NCI-H1436 (cell line): ENCODE measurements at regions not wholly inside any gene's neighbourhood (a gene's known extent, or its start where the extent isn't known, plus 50 kb on each side); places are given as distances from the start of the nearest gene placed in this dataset.
"Not testable (repeated sequence)": the region's sequence is repeated elsewhere in the genome, so short reads cannot be mapped to it uniquely, and the experiment has no call there.

Source experiments
- DNase-seq: peaks from one replicate; lab custom pipeline; 2025; lab: John Stamatoyannopoulos, UW

DNA sequence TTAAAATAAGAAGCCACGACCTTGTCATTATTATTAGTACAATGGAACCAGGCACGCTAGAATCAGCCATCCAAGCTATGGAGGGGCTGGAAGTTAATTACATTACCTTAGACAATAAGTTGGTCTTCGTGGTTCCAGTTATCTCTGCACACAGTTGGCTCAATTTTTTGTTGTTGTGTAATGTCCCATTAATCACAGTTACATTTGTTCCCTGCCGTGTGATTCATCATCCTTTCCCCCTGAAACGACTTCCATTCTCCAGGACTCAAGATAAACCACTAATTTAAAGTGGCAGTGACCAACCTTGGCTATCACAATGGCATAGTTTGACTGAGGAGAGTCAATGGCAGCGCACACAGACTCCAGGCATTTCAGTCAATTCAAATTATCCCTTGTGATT lies 905.0 kb downstream of the RAB28 start:
- DNase-seq: no peak

DNA sequence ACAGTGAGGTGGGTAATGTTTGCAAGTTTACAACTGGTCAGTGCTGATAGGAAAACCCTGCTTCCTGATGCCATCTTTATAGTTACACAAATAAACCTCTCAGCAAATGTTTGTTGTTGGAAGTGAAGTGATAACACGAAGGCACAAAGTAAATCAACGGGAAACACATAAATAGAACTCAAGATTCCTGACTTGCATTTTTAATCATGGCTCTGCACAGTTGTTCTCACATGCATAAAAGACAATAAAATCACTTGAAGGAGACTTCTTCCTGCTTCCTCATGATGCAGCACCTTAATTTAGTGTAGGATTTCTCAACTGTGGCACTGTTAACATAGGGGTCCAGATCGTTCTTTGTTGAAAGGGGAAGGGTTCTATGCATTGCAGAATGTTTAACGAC lies 907.7 kb downstream of the RAB28 start:
- DNase-seq: no peak

DNA sequence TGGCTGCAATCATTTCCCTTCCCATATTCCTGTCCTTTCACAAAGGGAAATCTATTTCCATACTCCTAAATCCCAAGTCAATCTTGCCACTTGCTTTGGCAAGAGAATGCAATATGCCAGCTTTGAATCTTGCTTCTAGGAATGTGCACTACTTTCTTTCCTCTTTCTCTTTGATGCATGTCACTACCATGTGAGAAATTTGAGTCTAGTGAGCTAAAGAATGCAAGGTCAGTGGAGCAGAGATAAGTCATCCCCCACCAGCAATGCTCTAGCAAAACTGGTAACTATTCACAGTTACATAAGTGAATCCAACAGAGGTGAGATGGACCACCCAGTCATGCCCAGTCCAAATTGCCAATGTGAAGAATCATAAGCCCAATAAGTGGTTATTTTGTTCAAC lies 910.4 kb downstream of the RAB28 start:
- DNase-seq: no peak

DNA sequence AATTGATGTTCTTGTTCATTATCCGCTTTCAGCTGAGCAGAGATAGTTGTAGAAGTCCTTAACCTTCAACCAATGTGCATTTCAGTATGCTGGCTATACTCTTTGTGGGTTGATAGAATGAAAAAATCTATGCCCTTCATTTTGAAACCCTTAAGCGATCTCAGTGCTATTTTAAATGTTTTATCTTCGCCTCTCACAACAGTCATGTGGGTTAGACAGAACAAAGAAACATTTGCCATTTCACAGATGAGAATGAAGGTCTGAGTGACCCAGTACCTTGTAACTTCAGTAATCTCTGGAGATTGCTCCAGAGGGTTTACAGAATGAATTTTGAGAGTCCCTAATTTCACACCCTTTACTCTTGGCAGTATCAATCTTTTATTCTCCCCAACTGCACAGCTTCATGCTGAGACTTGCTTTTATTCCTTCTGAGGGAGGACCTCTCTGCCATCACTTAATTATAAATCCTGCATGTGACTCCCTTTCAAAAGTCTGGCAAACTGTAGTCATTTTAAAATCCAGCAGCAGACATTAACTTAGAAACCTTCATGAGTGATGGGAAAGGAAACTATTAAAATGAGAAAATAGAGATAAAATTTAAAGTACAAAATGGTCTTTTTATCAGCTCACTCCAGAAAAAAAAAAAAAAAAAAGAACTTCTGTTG lies 921.5 kb downstream of the RAB28 start:
- DNase-seq: no peak

DNA sequence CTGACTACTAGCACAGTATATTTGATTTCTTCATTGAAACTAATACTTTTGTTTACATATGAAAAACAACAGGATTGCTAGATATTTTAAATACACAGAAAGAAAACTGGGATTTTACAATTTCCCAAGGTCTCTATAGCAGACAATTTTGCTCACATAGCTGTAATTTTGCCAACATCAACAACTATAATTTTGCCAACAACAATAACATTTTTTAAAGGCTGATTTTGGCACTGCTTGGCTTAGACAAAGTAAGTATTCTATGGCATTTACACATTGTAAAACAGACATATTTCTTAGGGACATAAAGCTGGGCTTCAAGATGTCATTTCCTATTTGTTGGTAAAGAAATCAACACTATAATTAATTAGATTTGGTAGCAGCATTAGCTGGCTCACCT lies 922.1 kb downstream of the RAB28 start:
- no peak for DNase-seq

DNA sequence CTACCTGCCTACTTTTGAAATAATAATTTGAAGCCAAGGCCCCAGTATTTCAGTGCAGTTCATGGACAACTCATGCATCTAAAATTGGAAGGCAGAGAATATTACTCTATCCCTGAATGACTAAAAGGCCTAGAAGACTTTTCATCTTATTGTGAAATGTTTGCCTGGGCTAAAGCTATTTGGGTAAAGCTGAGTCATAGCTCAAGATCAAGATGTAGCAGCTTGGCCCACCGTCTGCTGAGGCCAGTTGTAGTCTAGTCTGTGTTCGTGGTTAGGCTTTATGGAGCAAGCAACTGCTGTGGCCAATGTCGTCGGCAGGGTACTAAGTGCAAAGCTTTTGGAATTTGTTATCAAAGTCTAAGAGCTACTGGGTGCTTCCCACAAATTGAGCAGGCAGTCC lies 929.1 kb downstream of the RAB28 start:
- no peak for DNase-seq

DNA sequence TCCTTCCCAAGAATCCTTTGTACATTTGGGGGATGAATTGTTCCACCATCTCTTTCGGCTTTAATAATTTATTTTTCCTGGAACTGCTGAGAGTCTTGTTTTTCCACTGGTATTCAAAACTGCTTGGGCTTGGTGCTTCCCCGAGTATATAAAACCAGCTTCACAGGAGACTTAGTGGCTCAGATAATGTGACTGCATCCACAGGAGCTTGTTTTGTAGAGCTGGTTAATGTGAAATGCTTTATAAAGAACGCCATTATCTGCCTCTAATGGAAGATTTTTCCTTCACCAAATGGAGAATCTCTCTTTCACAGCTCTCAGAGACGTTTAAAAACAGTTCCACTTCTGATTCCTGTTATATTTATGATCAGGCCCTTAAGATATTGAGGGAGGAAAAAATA lies 935.5 kb downstream of the RAB28 start:
- no peak for DNase-seq

DNA sequence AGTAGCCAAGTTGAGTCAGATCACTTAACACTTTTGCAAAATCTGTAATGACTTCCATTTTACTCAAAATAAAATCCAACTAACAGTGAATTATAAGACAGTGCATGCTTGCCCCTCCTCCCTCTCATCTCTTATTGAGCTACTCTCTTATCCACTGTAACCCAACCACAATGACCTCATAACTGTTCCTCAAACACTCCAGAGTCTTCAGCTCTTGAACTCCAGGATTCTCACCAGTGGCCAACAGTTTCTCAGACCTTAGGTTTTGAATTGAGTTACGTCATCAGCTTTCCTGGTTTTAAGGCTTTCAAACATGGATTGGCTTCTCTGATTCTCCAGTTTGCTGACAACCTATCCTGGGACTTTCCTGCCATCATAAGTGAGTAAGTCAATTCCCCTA lies 938.3 kb downstream of the RAB28 start:
- no peak for DNase-seq

DNA sequence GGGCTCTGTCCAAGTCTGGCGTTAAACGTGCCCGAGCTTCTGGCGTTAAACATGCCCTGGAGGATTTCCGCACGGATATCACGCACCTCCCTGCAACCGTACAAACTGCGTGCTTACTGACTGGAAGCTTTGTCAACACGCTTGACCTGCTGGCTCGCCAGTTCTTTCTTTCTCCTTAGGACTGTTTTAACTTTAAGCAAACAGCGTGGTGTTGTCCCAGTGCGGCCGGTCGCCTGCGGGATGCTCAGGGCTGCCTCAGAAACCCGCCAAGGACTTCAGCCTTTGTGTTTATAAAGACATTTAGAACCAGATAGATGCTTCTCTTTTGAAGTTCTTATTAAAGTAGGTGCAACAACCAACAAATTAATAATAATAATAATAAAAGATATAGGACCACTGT lies 946.0 kb downstream of the RAB28 start:
- no peak for DNase-seq

DNA sequence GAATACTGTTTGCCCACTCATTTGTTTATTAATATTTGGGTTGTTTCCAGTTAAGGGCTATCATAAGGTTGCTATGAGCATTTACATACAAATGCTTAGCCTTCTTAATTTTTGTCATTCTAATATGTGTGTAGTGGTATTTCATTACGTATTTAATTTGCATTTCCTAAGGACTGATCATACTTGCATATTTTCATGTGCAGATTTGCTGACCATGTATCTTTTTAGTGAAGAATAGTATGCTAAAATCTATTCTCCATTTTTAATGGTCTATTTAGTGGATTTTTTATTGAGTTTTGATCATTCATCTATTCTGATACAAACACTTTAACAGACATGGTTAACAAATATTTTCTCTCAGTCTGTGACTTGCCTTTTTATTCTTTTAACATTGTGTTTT lies 949.5 kb downstream of the RAB28 start:
- DNase-seq: no peak

DNA sequence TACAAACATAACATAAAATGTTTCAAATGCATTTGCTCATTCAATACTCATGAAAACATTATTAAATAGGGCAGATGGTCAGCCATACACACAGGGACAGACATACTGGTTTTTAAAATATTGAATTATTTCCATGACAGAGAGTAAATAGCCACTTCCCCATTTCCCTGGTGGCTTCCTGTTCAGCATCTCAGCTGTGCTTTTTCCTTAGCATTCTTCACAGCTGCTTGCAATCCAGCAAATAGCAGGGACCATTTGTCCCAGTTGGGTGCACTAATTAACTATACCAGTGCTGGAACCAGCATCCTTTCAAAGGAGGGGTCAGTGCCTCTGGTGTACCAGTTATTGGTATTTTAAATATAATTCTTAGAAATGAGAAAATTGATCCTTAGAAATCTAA lies 964.7 kb downstream of the RAB28 start:
- DNase-seq: no peak

DNA sequence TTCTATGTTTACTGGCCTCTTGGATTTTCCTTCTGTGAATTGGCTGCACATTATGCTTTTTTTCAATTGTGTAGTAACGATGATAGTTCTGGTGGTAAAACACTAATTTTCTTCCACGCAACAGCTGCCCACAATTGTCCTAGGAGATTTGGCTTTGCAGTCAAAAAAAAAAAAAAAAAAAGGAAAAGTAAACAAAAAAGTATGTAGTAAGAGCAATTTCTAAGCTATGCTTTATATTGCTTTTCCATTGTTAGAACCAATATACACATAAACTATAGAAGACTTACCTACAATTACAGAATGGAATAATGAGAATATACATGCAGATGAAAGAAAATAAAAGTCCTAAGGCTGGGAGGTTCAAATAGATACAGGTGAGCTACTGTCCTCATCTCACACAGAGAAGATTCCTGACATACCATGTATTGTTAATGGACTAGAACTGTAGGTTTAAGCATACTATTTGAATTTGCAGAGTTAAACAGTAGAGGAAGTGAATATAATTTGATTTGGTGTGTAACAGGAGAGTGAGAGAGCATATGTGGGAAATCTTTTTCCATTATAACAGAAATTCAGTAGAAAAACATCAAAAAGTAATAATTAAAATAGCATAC lies 976.2 kb downstream of the RAB28 start:
- no peak for DNase-seq

DNA sequence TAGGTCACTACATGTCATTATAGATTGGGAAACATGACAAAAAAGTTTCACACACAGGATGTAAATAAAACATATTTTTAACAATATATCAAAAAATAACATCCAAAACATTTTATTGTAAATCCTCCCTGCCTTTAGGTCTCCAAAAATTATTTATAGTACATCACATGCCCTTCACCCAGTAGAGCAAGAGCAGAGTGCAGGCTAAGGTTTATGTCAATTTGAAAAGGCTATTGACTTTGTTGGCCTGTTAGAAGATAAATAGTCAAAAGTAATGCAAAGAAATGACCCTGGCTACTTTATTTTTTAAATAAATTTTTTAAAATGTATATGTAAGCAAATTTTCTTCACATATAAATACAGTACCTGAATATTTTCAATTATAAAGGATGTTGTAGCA lies 983.7 kb downstream of the RAB28 start:
- no peak for DNase-seq

DNA sequence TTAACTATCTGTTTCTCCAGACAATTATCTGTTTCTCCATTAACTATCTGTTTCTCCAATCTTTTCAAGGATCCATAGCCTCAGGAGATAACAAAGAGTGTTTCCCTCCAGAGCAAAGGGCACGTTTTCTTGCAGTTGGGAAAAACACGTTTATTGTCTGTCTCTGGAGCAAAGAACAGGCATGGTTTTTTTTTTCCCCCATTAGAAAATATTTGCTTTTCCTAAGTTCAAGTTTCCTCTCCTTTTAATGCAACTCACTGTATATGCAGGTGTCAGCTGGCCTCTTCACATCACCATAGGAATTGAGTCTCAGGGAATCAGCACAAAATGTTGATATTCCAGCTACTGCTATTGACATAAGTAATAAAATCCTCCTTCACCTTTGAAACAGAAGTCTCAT lies 984.4 kb downstream of the RAB28 start:
- no peak for DNase-seq

DNA sequence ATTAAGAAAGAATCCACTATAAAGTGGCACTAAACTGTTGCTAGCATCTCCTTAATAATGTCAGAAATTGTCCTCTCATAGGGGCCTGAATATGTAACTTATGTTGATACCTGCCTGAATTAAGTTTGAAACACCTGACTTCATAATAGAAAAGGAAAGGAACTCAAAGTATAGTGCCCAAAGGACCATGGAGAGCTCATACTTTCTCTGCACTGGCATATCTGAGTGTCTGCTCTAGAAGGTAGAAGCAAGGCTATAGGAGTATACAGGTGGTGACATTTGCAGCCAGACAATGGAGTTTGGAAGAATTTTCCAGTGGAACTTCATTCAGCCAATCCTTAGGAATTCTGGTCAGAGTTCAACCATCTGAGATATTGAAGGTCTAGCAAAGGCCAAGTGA lies 988.9 kb downstream of the RAB28 start:
- no peak for DNase-seq

DNA sequence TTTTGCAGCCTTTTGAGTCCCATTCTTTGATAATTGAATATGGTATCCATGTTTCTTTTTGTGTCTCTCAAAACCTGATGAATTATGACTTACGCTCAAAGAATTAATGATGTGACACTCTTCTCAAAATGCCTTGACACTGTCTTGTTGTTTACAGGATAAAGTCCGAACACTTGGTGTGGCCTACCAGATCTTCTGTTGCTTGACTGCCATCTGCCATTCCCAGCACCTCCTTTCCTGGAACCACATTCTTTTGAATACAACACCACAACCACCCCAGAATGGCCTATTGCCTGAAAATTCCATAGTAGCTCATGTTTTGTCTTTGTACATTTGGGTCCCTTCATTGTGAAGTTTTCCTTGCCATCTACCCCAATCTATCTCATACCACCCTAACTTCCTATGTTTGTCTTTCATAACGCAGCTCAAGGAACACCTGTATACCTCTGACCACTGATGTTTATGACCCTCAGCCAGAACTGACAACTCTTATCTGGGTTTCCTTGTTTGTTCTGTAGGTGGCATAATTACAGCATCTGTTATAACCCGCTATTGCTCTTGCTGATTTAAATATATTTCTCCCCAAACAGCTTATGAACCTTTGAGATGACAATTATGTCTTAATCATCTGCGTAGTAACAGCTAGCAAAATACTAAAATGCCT lies 991.3 kb downstream of the RAB28 start:
- DNase-seq: no peak

DNA sequence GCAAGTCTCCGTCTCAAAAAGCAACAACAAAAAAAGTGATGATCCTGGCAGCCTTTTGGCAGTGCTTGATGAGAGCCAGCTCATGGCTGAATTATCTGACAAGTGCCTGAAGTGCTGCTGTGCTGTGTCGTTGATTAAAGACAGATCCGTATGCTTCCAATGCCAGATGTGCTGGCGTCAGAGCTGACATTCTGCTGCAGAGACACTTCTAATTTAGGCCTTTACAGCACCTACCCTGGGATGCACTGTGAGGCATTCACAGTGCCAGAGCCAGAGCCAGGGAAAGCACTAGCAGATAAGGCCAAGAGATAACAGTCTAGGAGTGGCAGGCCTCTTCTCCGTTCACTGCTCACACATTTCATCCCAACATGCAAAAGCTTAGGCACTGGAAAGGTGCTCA lies 995.5 kb downstream of the RAB28 start:
- no peak for DNase-seq

DNA sequence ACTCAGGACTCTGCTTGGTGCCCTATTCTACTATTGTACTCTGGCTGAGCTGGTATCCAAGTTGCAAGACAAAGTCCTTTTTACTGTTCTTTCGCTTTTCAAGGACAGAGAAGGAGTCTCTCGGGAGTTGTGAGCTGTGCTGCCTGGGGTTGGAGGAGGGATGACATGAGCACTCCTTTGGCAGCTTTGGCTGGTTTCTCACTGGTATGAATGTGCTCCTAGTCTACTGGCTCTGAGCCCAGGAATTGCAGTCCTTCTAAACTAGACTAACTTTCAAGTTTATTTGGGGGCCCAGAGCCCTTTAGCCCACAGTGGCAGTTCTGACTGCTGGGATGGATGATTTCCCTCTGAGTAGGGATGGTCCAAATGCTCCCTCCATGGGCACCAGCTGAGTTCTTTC lies 997.1 kb downstream of the RAB28 start:
- DNase-seq: no peak

DNA sequence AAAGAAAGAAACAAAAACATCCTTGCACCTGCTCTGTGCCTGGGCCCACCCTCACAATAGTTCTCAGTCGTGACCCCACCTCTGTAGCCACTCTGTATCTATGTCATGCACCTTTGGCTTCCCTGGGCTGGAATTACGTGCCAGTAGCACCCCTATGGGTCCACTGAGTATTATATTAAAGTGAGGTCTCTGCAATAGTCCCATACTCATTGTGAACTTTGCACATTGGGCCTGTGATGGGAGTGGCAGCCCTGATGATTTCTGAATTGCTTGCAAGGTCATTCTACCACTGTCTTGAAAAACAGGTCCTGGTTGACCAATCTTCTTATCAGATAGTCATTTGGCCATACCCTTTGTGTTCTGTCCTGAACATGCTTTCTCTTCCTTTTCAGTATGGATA lies 1012.1 kb downstream of the RAB28 start:
- DNase-seq: no peak

DNA sequence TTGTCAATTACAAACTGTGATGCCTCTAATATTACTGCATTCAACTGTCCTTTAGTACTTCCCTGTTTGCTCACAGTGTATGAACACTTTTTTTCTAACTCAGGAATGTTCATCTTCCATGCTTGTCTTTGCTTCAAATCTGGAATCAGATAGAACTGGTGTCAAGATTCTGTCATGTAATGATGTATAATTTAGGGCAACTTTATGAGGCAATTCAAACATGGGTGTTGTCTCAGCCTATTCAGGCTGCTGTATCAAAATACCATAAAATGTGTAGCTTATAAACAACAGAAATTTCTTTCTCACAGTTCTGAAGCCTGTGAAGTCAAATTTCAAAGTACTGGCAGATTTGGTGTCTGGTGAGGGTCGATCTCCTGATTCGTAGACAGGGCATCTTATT lies 1012.9 kb downstream of the RAB28 start:
- no peak for DNase-seq

DNA sequence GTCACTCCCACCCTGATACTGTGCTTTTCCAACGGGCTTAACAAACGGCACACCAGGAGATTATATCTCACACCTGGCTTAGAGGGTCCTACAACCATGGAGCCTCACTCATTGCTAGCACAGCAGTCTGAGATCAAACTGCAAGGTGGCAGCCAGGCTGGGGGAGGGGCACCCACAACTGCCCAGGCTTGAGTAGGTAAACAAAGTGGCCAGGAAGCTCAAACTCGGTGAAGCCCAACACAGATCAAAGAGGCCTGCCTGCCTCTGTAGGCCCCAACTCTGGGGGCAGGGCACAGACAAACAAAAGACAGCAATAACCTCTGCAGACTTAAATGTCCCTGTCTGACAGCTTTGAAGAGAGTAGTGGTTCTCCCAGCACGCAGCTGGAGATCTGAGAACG lies 1022.6 kb downstream of the RAB28 start:
- DNase-seq: not testable (repeated sequence)

DNA sequence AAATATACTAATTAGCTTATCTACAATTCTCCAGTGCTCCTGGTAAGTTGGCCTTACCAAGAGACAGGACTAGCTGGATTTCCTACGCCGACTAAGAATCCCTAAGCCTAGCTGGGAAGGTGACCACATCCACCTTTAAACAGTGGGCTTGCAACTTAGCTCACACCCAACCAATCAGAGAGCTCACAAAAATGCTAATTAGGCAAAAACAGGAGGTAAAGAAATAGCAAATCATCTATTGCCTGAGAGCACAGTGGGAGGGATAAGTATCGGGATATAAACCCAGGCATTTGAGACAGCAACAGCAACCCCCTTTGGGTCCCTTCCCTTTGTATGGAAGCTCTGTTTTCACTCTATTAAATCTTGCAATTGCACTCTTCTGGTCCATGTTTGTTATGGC lies 1025.0 kb downstream of the RAB28 start:
- DNase-seq: no peak

DNA sequence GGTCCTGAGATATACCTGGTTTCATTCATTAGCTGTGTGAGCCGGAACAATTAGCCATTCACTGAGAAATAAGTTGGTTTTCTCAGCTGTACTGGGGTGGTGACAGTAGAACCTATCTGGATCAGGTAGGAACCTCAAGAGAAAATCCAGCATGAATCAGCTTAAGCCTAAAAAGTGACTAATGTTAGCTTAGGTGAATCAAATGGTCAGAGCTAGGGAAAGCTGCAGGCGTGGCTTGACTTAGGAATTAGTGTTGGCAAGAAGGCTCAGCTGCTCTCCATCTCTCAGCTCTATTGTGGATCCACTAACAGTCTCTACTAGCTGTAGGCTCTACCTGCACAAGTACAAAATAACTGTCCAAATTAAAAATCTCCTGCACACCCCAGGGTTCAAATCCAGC lies 1025.5 kb downstream of the RAB28 start:
- no peak for DNase-seq

DNA sequence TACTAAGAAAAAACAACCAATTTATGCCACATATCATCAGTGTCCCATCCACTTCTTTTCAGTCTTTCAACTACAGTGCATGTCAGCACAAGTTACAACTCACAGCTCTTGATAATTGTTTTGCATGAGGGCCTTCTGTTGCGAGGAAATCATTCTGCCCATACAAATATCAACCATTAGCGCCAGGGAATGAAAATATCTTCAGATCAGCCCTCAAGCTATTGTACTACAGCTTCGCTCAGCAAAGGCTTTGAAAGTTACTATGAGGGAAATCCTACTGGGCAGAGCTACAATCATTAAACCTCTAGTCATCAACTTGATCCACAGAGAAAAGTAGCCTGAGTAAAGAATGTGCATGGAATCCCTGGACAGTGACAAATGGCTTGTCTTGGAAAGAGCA lies 1023.6 kb upstream of the HS3ST1 start:
- DNase-seq: no peak
